HEK293T (cell line): ENCODE measurements at regions not wholly inside any gene's neighbourhood (a gene's known extent, or its start where the extent isn't known, plus 50 kb on each side); places are given as distances from the start of the nearest gene placed in this dataset.

Experiments
- ARNT ChIP-seq: fragments of 450-650 bp; IDR thresholded peaks from 2 replicates; pipeline ENCODE4 v1.6.1; 2017; ENCODE audit warnings: mild to moderate bottlenecking
- BHLHE40 ChIP-seq: fragments of 450-650 bp; IDR thresholded peaks from 2 replicates; pipeline ENCODE4 v1.6.1; 2016; ENCODE audit warnings: mild to moderate bottlenecking, moderate library complexity, borderline replicate concordance
- CTBP1 ChIP-seq: fragments of 450-650 bp; IDR thresholded peaks from 2 replicates; pipeline ENCODE4 v1.6.1; 2016; ENCODE audit warnings: borderline replicate concordance
- FOXA1 ChIP-seq: fragments of 450-650 bp; IDR thresholded peaks from 2 replicates; pipeline ENCODE4 v1.6.1; 2016; ENCODE audit warnings: mild to moderate bottlenecking
- FOXK2 ChIP-seq: fragments of 450-650 bp; IDR thresholded peaks from 2 replicates; pipeline ENCODE4 v1.6.1; 2016; ENCODE audit warnings: mild to moderate bottlenecking
- FOXM1 ChIP-seq: fragments of 450-650 bp; IDR thresholded peaks from 2 replicates; pipeline ENCODE4 v1.6.1; 2017; ENCODE audit warnings: mild to moderate bottlenecking, borderline replicate concordance
- HDGF ChIP-seq: fragments of 450-650 bp; IDR thresholded peaks from 2 replicates; pipeline ENCODE4 v1.6.1; 2017; ENCODE audit warnings: antibody characterized with exemption, borderline replicate concordance
- LEF1 ChIP-seq: fragments of 450-650 bp; IDR thresholded peaks from 2 replicates; pipeline ENCODE4 v1.6.1; 2017; ENCODE audit warnings: mild to moderate bottlenecking, borderline replicate concordance
- NFRKB ChIP-seq: fragments of 450-650 bp; IDR thresholded peaks from 2 replicates; pipeline ENCODE4 v1.6.1; 2016; ENCODE audit warnings: mild to moderate bottlenecking, moderate library complexity
- PKNOX1 ChIP-seq: fragments of 450-650 bp; IDR thresholded peaks from 2 replicates; pipeline ENCODE4 v1.6.1; 2016
- SP1 ChIP-seq: fragments of 450-650 bp; IDR thresholded peaks from 2 replicates; pipeline ENCODE4 v1.6.1; 2017
- SUZ12 ChIP-seq: fragments of 450-650 bp; IDR thresholded peaks from 2 replicates; pipeline ENCODE4 v1.6.1; 2016; ENCODE audit warnings: mild to moderate bottlenecking
- TARDBP ChIP-seq: fragments of 450-650 bp; IDR thresholded peaks from 2 replicates; pipeline ENCODE4 v1.6.1; 2016
- ZNF384 ChIP-seq: fragments of 450-650 bp; IDR thresholded peaks from 2 replicates; pipeline ENCODE4 v1.6.1; 2016

DNA sequence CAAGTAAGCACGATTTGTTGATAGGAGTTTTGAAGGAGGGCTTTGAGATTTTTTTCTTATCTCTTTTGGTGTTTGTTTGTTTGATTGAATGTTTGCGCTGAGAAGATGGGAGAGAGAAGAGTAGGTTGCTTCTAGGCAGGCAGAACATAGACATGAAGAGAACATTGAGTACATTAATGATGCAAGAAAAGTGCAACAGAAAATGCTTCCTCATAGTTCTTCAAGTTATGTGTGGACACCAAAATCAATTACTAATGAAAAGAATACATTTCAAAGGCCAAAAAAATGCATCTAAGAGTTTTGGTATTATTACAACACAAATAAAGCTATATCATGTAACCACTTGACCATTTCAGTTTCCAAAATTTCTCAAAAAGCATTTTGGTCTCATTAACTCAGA is 191.0 kb upstream of the PPARGC1A start:
- TF ChIP-seq FOXK2 (no peak), LEF1 (no peak), NFRKB (no peak), PKNOX1 (no peak), SP1 (no peak), FOXM1 (no peak), TARDBP (no peak), FOXA1 (no peak), BHLHE40 (no peak), ARNT (no peak), SUZ12 (no peak), ZNF384 (no peak), HDGF (no peak), CTBP1 (no peak)
